Esophagus squamous epithelium (tissue), 5 donors: ENCODE measurements at regions not wholly inside any gene's neighbourhood (a gene's known extent, or its start where the extent isn't known, plus 50 kb on each side); places are given as distances from the start of the nearest gene placed in this dataset.
A peak's percentile ranks its signal among the peaks of the same experiment; 100 is the strongest.
"Not testable (repeated sequence)": the region's sequence is repeated elsewhere in the genome, so short reads cannot be mapped to it uniquely, and the experiment has no call there.

ENCODE experiments used
- DNase-seq: peaks from one replicate; lab custom pipeline; 2025; lab: John Stamatoyannopoulos, UW
- H3K27ac ChIP-seq, 4 donors: fragments of 200-600 bp; sonication (generic); one replicate each; pipeline ENCODE4 v1.5.1; 2016 to 2019; ENCODE audit warnings: mild to moderate bottlenecking in 1 of 4
- H3K27me3 ChIP-seq, 4 donors: fragments of 200-600 bp; sonication (generic); 1 replicate in 3 of 4; 2 replicates in 1 of 4; pipeline versions ENCODE4 v1.5.1 to v1.6.0; 2017 to 2021; ENCODE audit warnings: antibody characterized with exemption in 1 of 4
- H3K36me3 ChIP-seq, 3 donors: fragments of 200-600 bp; sonication (generic); one replicate each; pipeline ENCODE4 v1.5.1; 2016 to 2019
- H3K4me1 ChIP-seq, 3 donors: fragments of 200-600 bp; sonication (generic); one replicate each; pipeline ENCODE4 v1.5.1; 2017 to 2019
- H3K4me3 ChIP-seq, 4 donors: fragments of 200-600 bp; sonication (generic); 1 replicate in 3 of 4; 2 replicates in 1 of 4; pipeline ENCODE4 v1.5.1; 2016 to 2019; ENCODE audit warnings: mild to moderate bottlenecking in 2 of 4, moderate library complexity in 1 of 4
- H3K9me3 ChIP-seq, 3 donors: fragments of 200-600 bp; sonication (generic); one replicate each; pipeline ENCODE4 v1.5.1; 2016 to 2019
- CTCF ChIP-seq, 6 experiments: fragments of 450-650 bp in 4 of 6; fragments of 200-600 bp in 2 of 6; sonication (generic) in 2 of 6; IDR thresholded peaks; one replicate each; pipeline ENCODE4 v1.5.1; 2016 to 2019; ENCODE audit warnings: antibody characterized with exemption in 6 of 6, mild to moderate bottlenecking in 4 of 6, moderate library complexity in 4 of 6
- POLR2A ChIP-seq, 4 donors: fragments of 450-650 bp; IDR thresholded peaks; one replicate each; pipeline ENCODE4 v1.6.1; 2017; ENCODE audit warnings: antibody characterized with exemption in 4 of 4, mild to moderate bottlenecking in 4 of 4, moderate library complexity in 3 of 4
- WGBS, 2 donors: methylation state at CpG; one replicate each; pipeline ENCODE4 v1.1.5; 2018; 5-methylcytosine and 5-hydroxymethylcytosine counted together
- intact Hi-C: fragments of 100-400 bp; cut with DNase I; formaldehyde crosslinking; loops from one replicate; pipeline ENCODE4 v1.15.0; 2022
- donor health status: DM: yes; HTN: yes; CAD: no.

GRCh38 chr15:87481126-87481525, 775.4 kb downstream of the NTRK3 start:
- intact Hi-C loops, result no loop called here
- no peak for DNase-seq
- Histone ChIP-seq H3K36me3 (no peaks in the 10 kb centered on the region), H3K9me3 (no peaks in the 10 kb centered on the region), H3K27ac (no peak overlapping the region), H3K4me3 (no peak overlapping the region), H3K27me3 (no peaks in the 10 kb centered on the region), H3K4me1 (peaks cover 0 to 10% (median 0%) of the 10 kb centered on the region in 3 donors)
- TF ChIP-seq POLR2A (IDR thresholded peaks at IDR 0.05) (no peak), CTCF (IDR thresholded peaks at IDR 0.05) (no peak)
- WGBS, 2 donors, result 63 to 71% methylated on average over 3 of the region's 3 CpGs

DNA sequence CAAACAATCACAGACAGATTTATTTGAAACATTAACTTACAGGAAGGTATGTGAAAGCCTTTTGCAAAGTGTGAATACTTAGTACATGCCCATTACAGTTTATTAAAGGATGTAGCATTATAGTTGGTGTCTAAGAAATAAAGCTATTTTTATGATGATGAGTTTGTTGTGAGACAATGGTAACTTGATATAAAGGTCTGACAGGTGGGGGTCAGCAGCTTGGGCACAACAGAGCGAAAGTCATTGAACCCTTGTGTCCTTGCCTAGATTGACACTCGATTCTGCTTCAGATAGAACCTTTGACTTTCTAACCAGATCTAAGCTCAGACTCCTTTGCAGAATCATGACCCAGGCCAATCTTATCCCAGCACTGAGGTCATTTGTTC, 777.9 kb downstream of the NTRK3 start:
- Histone ChIP-seq H3K9me3 (no peaks in the 10 kb centered on the region), H3K36me3 (no peaks in the 10 kb centered on the region), H3K4me3 (no peak overlapping the region), H3K27ac (no peak overlapping the region), H3K27me3 (no peaks in the 10 kb centered on the region), H3K4me1 (peaks cover 0 to 10% (median 0%) of the 10 kb centered on the region in 3 donors)
- no peak for DNase-seq
- intact Hi-C loops, result no loop called here
- 85 to 87% methylated on average over 2 of the region's 2 CpGs for WGBS, 2 donors
- TF ChIP-seq POLR2A (IDR thresholded peaks at IDR 0.05) (no peak), CTCF (IDR thresholded peaks at IDR 0.05) (no peak)

DNA sequence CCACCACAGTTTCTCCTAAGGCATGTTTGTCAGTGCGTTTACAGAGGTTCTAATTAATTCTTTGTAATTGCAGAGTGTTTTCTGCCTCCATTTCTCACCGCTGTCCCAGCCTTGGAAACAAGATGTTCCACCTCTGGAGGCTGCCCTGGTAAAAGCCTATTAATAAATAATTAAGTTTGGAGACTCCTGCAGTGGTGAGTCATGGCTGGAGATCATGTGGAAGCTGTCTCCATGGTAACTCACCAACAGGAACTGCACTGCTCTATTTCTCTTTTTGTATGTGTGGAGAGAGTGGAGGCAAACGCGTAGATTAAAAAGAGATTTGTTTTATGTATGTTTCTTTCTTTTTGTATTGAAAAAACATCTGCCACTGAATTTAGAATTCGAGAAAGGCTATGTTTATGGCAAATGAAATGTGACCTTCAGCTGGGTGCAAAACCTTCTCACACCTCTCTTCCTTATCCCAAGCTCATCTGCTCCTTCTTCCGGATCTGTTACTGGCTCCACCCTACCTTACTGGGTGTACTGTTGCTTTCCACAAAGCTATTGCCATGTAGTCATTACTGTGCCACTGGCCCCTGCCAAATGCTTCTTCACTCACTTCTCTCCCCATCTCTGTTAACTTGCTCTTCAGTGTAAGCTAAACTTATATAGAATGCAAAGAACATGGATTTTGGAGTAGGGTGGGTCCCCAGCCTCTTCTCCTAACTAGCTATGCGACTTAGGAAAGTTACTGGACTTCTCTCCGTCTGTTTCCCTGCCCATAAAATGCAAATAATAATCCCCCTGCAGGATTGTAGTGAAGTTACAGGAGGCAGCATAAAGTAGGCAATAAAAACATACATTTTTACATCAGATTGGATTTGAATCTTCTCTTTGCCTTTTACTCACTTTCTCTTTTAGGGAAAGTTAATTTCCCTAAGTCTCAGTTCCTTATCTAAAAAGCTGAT, 778.5 kb downstream of the NTRK3 start:
- Histone ChIP-seq H3K4me3 (peak overlapping the region in 1 of 4 donors; percentile 0), H3K9me3 (no peaks in the 10 kb centered on the region), H3K27me3 (no peaks in the 10 kb centered on the region), H3K36me3 (no peaks in the 10 kb centered on the region), H3K27ac (no peak overlapping the region), H3K4me1 (peaks cover 0 to 10% (median 0%) of the 10 kb centered on the region in 3 donors)
- TF ChIP-seq CTCF (IDR thresholded peaks at IDR 0.05), result no peak
- TF ChIP-seq POLR2A (IDR thresholded peaks at IDR 0.05), result no peak
- no peak for DNase-seq
- intact Hi-C loops, result no loop called here
- WGBS, 2 donors, result 16 to 18% methylated on average over 8 of the region's 8 CpGs

DNA sequence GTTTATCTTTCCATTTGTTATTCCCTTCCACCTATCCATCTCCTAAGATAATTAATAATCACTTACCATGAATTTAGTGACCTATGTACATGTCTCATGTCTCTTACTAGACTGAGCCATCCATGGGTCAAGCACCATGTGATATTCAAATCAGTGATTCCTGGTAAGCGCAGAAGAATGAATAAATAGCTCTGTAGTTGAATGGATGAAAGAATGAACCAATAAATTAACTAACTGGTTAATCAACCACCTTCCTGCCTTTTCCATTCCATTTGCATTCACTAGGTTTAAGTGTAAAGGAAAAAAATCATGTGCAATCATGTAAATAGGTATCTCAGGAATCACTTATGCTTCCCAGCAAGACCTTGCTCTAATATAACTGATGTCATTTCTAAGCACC, 779.5 kb downstream of the NTRK3 start:
- WGBS, 2 donors, result 78 to 92% methylated on average over 1 of the region's 1 CpG
- TF ChIP-seq POLR2A (IDR thresholded peaks at IDR 0.05) (no peak), CTCF (IDR thresholded peaks at IDR 0.05) (no peak)

GRCh38 chr15:87470923-87471322, 785.6 kb downstream of the NTRK3 start:
- Histone ChIP-seq H3K4me3 (no peak overlapping the region), H3K4me1 (no peaks in the 10 kb centered on the region), H3K9me3 (no peaks in the 10 kb centered on the region), H3K36me3 (no peaks in the 10 kb centered on the region), H3K27me3 (no peaks in the 10 kb centered on the region), H3K27ac (no peak overlapping the region)
- WGBS, 2 donors, result 39 to 40% methylated on average over 2 of the region's 2 CpGs
- no peak for DNase-seq
- intact Hi-C loops, result no loop called here
- TF ChIP-seq CTCF (IDR thresholded peaks at IDR 0.05) (no peak), POLR2A (IDR thresholded peaks at IDR 0.05) (no peak)

More for the DNA sequence above, 779.5 kb downstream of the NTRK3 start:
- Histone ChIP-seq H3K27ac (no peak overlapping the region), H3K9me3 (no peaks in the 10 kb centered on the region), H3K4me3 (no peak overlapping the region), H3K36me3 (no peaks in the 10 kb centered on the region), H3K27me3 (no peaks in the 10 kb centered on the region), H3K4me1 (peaks cover 0 to 10% (median 0%) of the 10 kb centered on the region in 3 donors)
- no peak for DNase-seq
- intact Hi-C loops, result no loop called here

- H3K36me3 ChIP-seq, intact Hi-C loops, H3K27ac ChIP-seq, H3K9me3 ChIP-seq, H3K27me3 ChIP-seq, DNase-seq, H3K4me3 ChIP-seq, H3K4me1 ChIP-seq: not testable (repeated sequence)
- 63% methylated on average over 5 of the region's 7 CpGs; no CpG with 5 or more reads in 1 of the 2 donors for WGBS, 2 donors
These were observed 792.6 kb downstream of the NTRK3 start for GRCh38 chr15:87463956-87464355.
